Urinary bladder (tissue), 3 donors: ENCODE measurements at regions not wholly inside any gene's neighbourhood (a gene's known extent, or its start where the extent isn't known, plus 50 kb on each side); places are given as distances from the start of the nearest gene placed in this dataset.

Source experiments
- DNase-seq: peaks from one replicate; pipeline ENCODE4 v3.0.0-alpha.2; 2015; ENCODE audit errors: extremely low spot score
- H3K27ac ChIP-seq: one replicate; pipeline ENCODE4 v1.5.1; 2013; ENCODE audit warnings: low read depth, mild to moderate bottlenecking, moderate library complexity
- H3K36me3 ChIP-seq: one replicate; pipeline ENCODE4 v1.6.1; 2013; ENCODE audit warnings: mild to moderate bottlenecking, moderate library complexity; ENCODE audit not compliant: insufficient read depth
- H3K4me1 ChIP-seq: one replicate; pipeline ENCODE4 v1.6.1; 2013; ENCODE audit warnings: mild to moderate bottlenecking, moderate library complexity; ENCODE audit not compliant: insufficient read depth
- H3K4me3 ChIP-seq: one replicate; pipeline ENCODE4 v1.5.1; 2013; ENCODE audit warnings: low read depth, low read length
- WGBS: extraction: QIAGEN DNeasy Blood & Tissue Kit; methylation state at CpG from one replicate; pipeline ENCODE4 v1.1.7; 2013; 5-methylcytosine and 5-hydroxymethylcytosine counted together
- donor health status: healthy with polysubstance abuse.
- donor health status: healthy.

- Histone ChIP-seq H3K4me1 (no peaks in the 10 kb centered on the region), H3K36me3 (no peaks in the 10 kb centered on the region), H3K4me3 (no peak overlapping the region), H3K27ac (no peak overlapping the region)
- 84% methylated on average over 4 of the region's 4 CpGs for WGBS
- no peak for DNase-seq
Measured at GRCh38 chr20:51083447-51083846, 60.5 kb upstream of the KCNG1 start.

DNA sequence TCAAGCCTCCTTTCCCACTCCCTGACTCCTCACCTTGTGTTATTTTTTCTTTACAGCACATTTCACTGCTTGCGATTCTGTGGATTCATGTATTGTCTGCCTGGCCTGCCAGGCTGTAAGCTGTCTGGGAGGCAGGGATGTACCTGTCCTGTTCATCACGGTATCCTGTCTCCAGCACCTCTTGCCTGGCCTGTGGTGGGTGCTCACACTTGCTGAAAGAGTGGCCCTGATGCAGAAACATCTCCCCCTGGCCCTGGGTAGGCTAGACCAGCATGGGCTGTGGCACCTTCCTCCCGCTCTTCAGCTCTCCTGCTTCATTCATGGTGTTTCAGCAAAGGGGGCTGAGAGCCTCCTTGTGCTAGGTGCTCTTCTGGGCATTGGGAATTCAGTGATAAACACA, 60.1 kb upstream of the KCNG1 start:
- Histone ChIP-seq H3K4me1 (no peaks in the 10 kb centered on the region), H3K4me3 (no peak overlapping the region), H3K27ac (no peak overlapping the region), H3K36me3 (no peaks in the 10 kb centered on the region)
- DNase-seq: no peak
- 93% methylated on average over 3 of the region's 3 CpGs for WGBS

DNA sequence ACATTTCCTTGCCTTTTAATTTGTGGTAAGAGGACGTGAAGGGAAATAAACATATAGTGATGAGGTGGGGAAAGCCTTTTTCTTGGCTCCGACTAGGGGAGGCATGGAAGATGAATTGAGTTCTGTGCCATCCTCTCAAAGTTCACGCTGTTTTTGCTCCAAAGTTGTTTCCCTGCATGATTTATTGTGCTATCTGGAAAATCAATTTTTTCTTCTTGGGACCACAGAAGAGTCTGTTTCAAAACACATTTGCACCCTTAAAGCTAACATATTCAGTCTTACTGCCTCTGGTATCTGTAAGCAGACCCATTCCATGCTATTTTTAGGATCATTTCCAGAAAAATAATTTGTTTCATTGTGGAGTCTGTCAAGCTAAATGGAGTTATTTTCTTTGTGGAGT, 57.6 kb upstream of the KCNG1 start:
- Histone ChIP-seq H3K4me3 (no peak overlapping the region), H3K4me1 (no peaks in the 10 kb centered on the region), H3K36me3 (no peaks in the 10 kb centered on the region), H3K27ac (no peak overlapping the region)
- WGBS: 46% methylated on average over 3 of the region's 3 CpGs
- DNase-seq: no peak

GRCh38 chr20:51079488-51079887, 56.6 kb upstream of the KCNG1 start:
- Histone ChIP-seq H3K4me3 (no peak overlapping the region), H3K27ac (no peak overlapping the region), H3K4me1 (no peaks in the 10 kb centered on the region), H3K36me3 (no peaks in the 10 kb centered on the region)
- WGBS: 94% methylated on average over 2 of the region's 2 CpGs
- DNase-seq: no peak

- Histone ChIP-seq H3K27ac (no peak overlapping the region), H3K36me3 (no peaks in the 10 kb centered on the region), H3K4me1 (no peaks in the 10 kb centered on the region), H3K4me3 (no peak overlapping the region)
- no peak for DNase-seq
- 47% methylated on average over 8 of the region's 8 CpGs for WGBS
Measured at GRCh38 chr20:51077686-51078060, 54.8 kb upstream of the KCNG1 start.

GRCh38 chr20:51076786-51077685, 54.1 kb upstream of the KCNG1 start:
- no peaks in the 10 kb centered on the region for H3K4me1 ChIP-seq
- H3K27ac ChIP-seq: no peak overlapping the region
- no peak overlapping the region for H3K4me3 ChIP-seq
- no peaks in the 10 kb centered on the region for H3K36me3 ChIP-seq
- 59% methylated on average over 11 of the region's 11 CpGs for WGBS
- no peak for DNase-seq

DNA sequence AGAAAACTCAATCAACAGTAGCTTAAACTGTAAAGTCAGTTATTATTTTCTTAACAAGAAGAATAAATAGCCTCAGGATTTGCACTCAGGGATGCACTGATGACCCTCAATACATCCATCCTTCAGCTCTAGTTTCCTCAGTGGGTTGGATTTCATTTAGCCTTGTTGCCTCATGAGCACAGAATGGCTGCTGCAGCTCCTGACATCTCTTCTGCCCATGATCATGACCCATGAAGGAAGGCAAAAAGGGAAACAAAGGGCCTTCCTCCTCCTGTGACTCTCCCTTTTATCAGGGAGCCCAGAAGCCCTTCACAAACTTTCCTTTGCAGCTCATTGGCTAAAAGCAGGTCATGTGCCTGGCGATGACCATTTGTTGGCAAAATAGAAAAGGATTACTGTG, 51.2 kb upstream of the KCNG1 start:
- Histone ChIP-seq H3K4me1 (no peaks in the 10 kb centered on the region), H3K4me3 (no peak overlapping the region), H3K27ac (no peak overlapping the region), H3K36me3 (no peaks in the 10 kb centered on the region)
- no peak for DNase-seq
- 97% methylated on average over 1 of the region's 1 CpG for WGBS
